ENCODE measurements at regions not wholly inside any gene's neighbourhood (a gene's known extent, or its start where the extent isn't known, plus 50 kb on each side); places are given as distances from the start of the nearest gene placed in this dataset.

- intact Hi-C loops (cut with micrococcal nuclease): no loop called here
- Histone ChIP-seq H3K4me1 (no peaks in the 10 kb centered on the region), H3K9me3 (replicated peaks) (no peaks in the 10 kb centered on the region), H3K27ac (replicated peaks) (no peak overlapping the region), H3K27me3 (ENCODE audit: low read depth) (no peaks in the 10 kb centered on the region), H3K36me3 (no peaks in the 10 kb centered on the region), H3K4me3 (no peak overlapping the region)
- DNase-seq: no peak
- TF ChIP-seq CTCF (IDR thresholded peaks at IDR 0.05; ENCODE audit: borderline replicate concordance): no peak
Measured at GRCh38 chr6:77073410-77073760, 389.9 kb downstream of the HTR1B start.

- no peaks in the 10 kb centered on the region for H3K36me3 ChIP-seq
- H3K4me3 ChIP-seq: no peak overlapping the region
- no peak for DNase-seq
- intact Hi-C loops (cut with micrococcal nuclease): no loop called here
- no peaks in the 10 kb centered on the region for H3K4me1 ChIP-seq
- no peaks in the 10 kb centered on the region for H3K27me3 ChIP-seq (ENCODE audit: low read depth)
- no peak for TF ChIP-seq CTCF (IDR thresholded peaks at IDR 0.05; ENCODE audit: borderline replicate concordance)
- no peak overlapping the region for H3K27ac ChIP-seq (replicated peaks)
- no peaks in the 10 kb centered on the region for H3K9me3 ChIP-seq (replicated peaks)
Measured at GRCh38 chr6:77072694-77073409, 390.4 kb downstream of the HTR1B start.

- intact Hi-C loops (cut with micrococcal nuclease): no loop called here
- Histone ChIP-seq H3K36me3 (no peaks in the 10 kb centered on the region), H3K27me3 (ENCODE audit: low read depth) (no peaks in the 10 kb centered on the region)
Measured at GRCh38 chr6:77063494-77063893, 399.8 kb downstream of the HTR1B start.

GRCh38 chr6:77055711-77056110 is 407.6 kb downstream of the HTR1B start:
- Histone ChIP-seq H3K27me3 (ENCODE audit: low read depth) (no peaks in the 10 kb centered on the region), H3K9me3 (replicated peaks) (peaks cover 57% of the 10 kb centered on the region), H3K4me3 (no peak overlapping the region), H3K36me3 (no peaks in the 10 kb centered on the region), H3K4me1 (no peaks in the 10 kb centered on the region), H3K27ac (replicated peaks) (no peak overlapping the region)
- no peak for DNase-seq
- intact Hi-C loops (cut with micrococcal nuclease): no loop called here
- no peak for TF ChIP-seq CTCF (IDR thresholded peaks at IDR 0.05; ENCODE audit: borderline replicate concordance)

More at GRCh38 chr6:77063494-77063893, 399.8 kb downstream of the HTR1B start:
- no peak overlapping the region for H3K4me3 ChIP-seq
- no peak for TF ChIP-seq CTCF (IDR thresholded peaks at IDR 0.05; ENCODE audit: borderline replicate concordance)
- H3K27ac ChIP-seq (replicated peaks): no peak overlapping the region
- peaks cover 17% of the 10 kb centered on the region for H3K9me3 ChIP-seq (replicated peaks)
- no peak for DNase-seq
- no peaks in the 10 kb centered on the region for H3K4me1 ChIP-seq

- no peak overlapping the region for H3K4me3 ChIP-seq
- H3K9me3 ChIP-seq (replicated peaks): peaks cover 37% of the 10 kb centered on the region
- no peaks in the 10 kb centered on the region for H3K36me3 ChIP-seq
- no peaks in the 10 kb centered on the region for H3K27me3 ChIP-seq (ENCODE audit: low read depth)
- DNase-seq: no peak
- H3K27ac ChIP-seq (replicated peaks): no peak overlapping the region
- no peaks in the 10 kb centered on the region for H3K4me1 ChIP-seq
- intact Hi-C loops (cut with micrococcal nuclease): no loop called here
- TF ChIP-seq CTCF (IDR thresholded peaks at IDR 0.05; ENCODE audit: borderline replicate concordance): no peak
Measured at GRCh38 chr6:77040568-77041195, 422.6 kb downstream of the HTR1B start.
